Lung (tissue), 11 donors: ENCODE measurements at regions not wholly inside any gene's neighbourhood (a gene's known extent, or its start where the extent isn't known, plus 50 kb on each side); places are given as distances from the start of the nearest gene placed in this dataset.
A peak's percentile ranks its signal among the peaks of the same experiment; 100 is the strongest.

Experiments used
- ATAC-seq: fragments of 200-7000 bp; cut with Tn5 transposase; one replicate; pipeline ENCODE4 v1.9.1; 2020; ENCODE audit warnings: moderate number of reproducible peaks; ENCODE audit not compliant: insufficient read depth, low FRiP score
- DNase-seq, 3 donors: peaks; one replicate each; pipeline ENCODE4 v3.0.0-alpha.2; 2013 to 2017
- H3K27ac ChIP-seq, 2 donors: one replicate each; pipeline ENCODE4 v1.5.1; 2013; ENCODE audit warnings: mild to moderate bottlenecking in 2 of 2, moderate library complexity in 2 of 2, control low read depth in 1 of 2, inconsistent platforms in 1 of 2, low read depth in 1 of 2, low read length in 1 of 2
- H3K27me3 ChIP-seq, 3 donors: one replicate each; pipeline ENCODE4 v1.5.1; 2013; ENCODE audit warnings: low read length in 2 of 3; ENCODE audit not compliant: control insufficient read depth in 3 of 3, insufficient read depth in 3 of 3
- H3K36me3 ChIP-seq, 4 donors: one replicate each; pipeline ENCODE4 v1.5.1; 2013; ENCODE audit warnings: low read length in 4 of 4, mild to moderate bottlenecking in 1 of 4, moderate library complexity in 1 of 4; ENCODE audit not compliant: control insufficient read depth in 4 of 4, insufficient read depth in 4 of 4
- H3K4me1 ChIP-seq, 5 donors: one replicate each; pipeline ENCODE4 v1.5.1; 2013; ENCODE audit warnings: low read length in 5 of 5, mild to moderate bottlenecking in 2 of 5, moderate library complexity in 1 of 5; ENCODE audit not compliant: control insufficient read depth in 5 of 5, insufficient read depth in 5 of 5
- H3K4me3 ChIP-seq: one replicate; pipeline ENCODE4 v1.5.1; 2013; ENCODE audit warnings: mild to moderate bottlenecking, control low read depth, moderate library complexity
- H3K9ac ChIP-seq, 2 donors: one replicate each; pipeline ENCODE4 v1.5.1; 2013; ENCODE audit warnings: low read length in 2 of 2, control low read depth in 1 of 2; ENCODE audit not compliant: insufficient read depth in 1 of 2
- H3K9me3 ChIP-seq, 4 donors: one replicate each; pipeline ENCODE4 v1.5.1; 2013; ENCODE audit warnings: low read length in 3 of 4, mild to moderate bottlenecking in 1 of 4, moderate library complexity in 1 of 4; ENCODE audit not compliant: control insufficient read depth in 4 of 4, insufficient read depth in 3 of 4
- CTCF ChIP-seq: IDR thresholded peaks from 2 replicates; pipeline ENCODE4 v1.5.1; 2012; ENCODE audit warnings: mild to moderate bottlenecking; ENCODE audit errors: control extremely low read depth, extremely low read depth
- WGBS, 2 donors: extraction: QIAGEN DNeasy Blood & Tissue Kit; methylation state at CpG; one replicate each; pipeline ENCODE4 v1.1.7; 2013; 5-methylcytosine and 5-hydroxymethylcytosine counted together
- donor health status: control.
- donor health status: control.
- donor health status: Bipolar disorder and iron deficiency.
- donor health status: healthy.
- donor health status: DM: yes; HTN: yes; CAD: no.

- Histone ChIP-seq H3K9me3 (no peaks in the 10 kb centered on the region), H3K4me3 (no peak overlapping the region), H3K27ac (no peak overlapping the region), H3K36me3 (no peaks in the 10 kb centered on the region), H3K9ac (no peak overlapping the region), H3K27me3 (no peaks in the 10 kb centered on the region), H3K4me1 (peaks cover 0 to 11% (median 4%) of the 10 kb centered on the region in 5 donors)
- TF ChIP-seq CTCF: no peak
- ATAC-seq (no peak), DNase-seq (peak in 2 of 3 donors; percentile 61 to 77)
- WGBS, 2 donors: 85 to 92% methylated on average over 5 of the region's 5 CpGs
Observed at GRCh38 chr20:8981482-8981881, 87.4 kb upstream of the PLCB4 start.

- Histone ChIP-seq H3K36me3 (no peaks in the 10 kb centered on the region), H3K9ac (no peak overlapping the region), H3K27me3 (no peaks in the 10 kb centered on the region), H3K9me3 (no peaks in the 10 kb centered on the region), H3K27ac (no peak overlapping the region), H3K4me1 (peaks cover 0 to 11% (median 4%) of the 10 kb centered on the region in 5 donors), H3K4me3 (no peak overlapping the region)
- 90 to 97% methylated on average over 7 of the region's 7 CpGs for WGBS, 2 donors
- ATAC-seq (no peak), DNase-seq (no peak)
- TF ChIP-seq CTCF: no peak
Observed at GRCh38 chr20:8983478-8984345, 85.2 kb upstream of the PLCB4 start.

- TF ChIP-seq CTCF: no peak
- no peak overlapping the region for H3K4me3 ChIP-seq
- no peak for DNase-seq
- H3K27ac ChIP-seq: no peak overlapping the region
- peaks cover 0 to 6% (median 0%) of the 10 kb centered on the region in 5 donors for H3K4me1 ChIP-seq
- H3K36me3 ChIP-seq: no peaks in the 10 kb centered on the region
- no peak for ATAC-seq
- H3K27me3 ChIP-seq: no peaks in the 10 kb centered on the region
- no peak overlapping the region for H3K9ac ChIP-seq
- H3K9me3 ChIP-seq: no peaks in the 10 kb centered on the region
- 97 to 100% methylated on average over 2 of the region's 2 CpGs for WGBS, 2 donors
Observed at GRCh38 chr20:8986631-8987030, 82.3 kb upstream of the PLCB4 start.
